Fibroblast of gingiva (primary cell): ENCODE measurements at regions not wholly inside any gene's neighbourhood (a gene's known extent, or its start where the extent isn't known, plus 50 kb on each side); places are given as distances from the start of the nearest gene placed in this dataset.
A peak's percentile ranks its signal among the peaks of the same experiment; 100 is the strongest.

Experiments used
- DNase-seq: peaks from one replicate; pipeline ENCODE4 v3.0.0-alpha.2; 2011; ENCODE audit warnings: low read depth

DNA sequence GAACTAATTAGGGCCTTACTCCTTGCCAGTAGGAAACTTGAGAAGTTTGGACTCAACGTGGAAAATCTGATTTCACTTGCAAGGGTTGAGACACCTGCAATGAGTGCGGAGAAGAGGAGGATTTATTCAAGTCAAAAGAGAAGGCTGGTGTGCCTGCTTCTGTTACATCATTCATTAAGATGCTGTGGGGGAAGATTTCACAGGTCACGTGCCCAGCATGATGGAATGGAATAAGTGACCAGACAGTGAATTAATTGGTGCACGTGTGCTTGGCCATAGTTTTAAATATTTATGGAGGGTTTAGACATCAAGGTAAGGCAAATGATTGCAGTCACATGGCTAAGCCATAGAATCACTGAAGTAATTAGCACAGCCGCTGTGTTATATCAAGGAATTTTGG is 155.0 kb downstream of the C7orf25 start:
- DNase-seq = no peak

GRCh38 chr7:42753811-42754363 is 158.0 kb downstream of the C7orf25 start:
- DNase-seq = no peak

DNA sequence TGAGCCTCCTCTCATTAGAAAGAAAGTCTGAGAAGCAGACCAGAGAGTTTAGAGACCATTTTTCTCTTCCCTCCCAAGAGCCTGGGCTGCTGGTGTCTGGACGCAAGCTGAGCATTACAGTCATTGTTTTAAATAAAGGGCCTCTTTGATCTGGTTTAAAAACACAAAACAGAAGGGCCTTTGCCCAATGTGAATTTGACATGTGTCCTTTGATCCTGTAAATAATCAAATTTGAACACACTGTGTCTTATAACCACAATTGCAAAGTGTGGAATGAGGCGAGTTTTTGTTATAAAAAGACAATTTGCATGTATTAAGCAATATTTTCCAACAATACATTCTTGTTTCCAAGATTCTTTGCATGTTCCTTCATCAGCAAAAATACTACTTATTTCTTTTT is 158.5 kb downstream of the C7orf25 start:
- DNase-seq = no peak

GRCh38 chr7:42750172-42750571 is 161.7 kb downstream of the C7orf25 start:
- DNase-seq = no peak

GRCh38 chr7:42747044-42747443 is 164.8 kb downstream of the C7orf25 start:
- no peak for DNase-seq

DNA sequence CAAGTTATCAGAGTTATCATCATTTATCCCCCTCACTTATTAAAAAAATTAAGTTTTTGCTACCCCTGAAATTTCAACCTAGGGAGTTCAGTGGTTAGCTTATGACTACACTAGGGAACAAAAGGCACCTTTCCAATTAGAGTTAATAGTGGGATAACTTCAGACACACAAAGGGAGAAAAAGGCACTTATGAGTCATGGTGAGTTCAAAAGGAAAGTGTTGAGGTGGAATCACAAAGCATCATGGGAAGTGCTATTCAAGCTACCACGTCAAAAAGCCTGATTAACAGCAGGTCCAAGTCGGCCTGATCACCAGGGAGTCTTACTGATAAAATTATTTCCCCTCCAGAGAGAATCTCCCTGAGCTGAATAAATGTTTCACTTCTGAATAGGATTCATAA is 165.7 kb downstream of the C7orf25 start:
- no peak for DNase-seq

GRCh38 chr7:42745357-42746059 is 166.4 kb downstream of the C7orf25 start:
- DNase-seq = no peak

DNA sequence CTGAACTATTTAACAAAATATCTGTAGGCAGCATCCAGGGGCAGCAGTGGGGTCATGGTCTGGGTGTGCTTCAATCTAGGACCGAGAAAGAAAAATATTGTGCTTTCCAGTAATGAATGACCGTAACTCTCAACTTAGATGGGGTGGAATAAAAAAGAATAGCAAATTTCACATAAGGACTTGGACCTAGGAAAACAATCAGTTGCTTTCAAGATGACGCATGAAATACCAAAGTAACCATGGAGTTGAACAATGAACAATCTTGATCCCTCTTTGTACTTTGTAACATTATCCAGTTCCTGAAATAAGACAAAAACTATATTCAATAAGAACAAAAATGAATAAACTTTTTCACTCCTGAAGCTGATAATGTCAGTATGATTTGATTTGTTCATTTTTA is 167.1 kb downstream of the C7orf25 start:
- DNase-seq = no peak

- no peak for DNase-seq
Measured at GRCh38 chr7:42743077-42743858, 168.6 kb downstream of the C7orf25 start.

- DNase-seq = peak; percentile 5
Measured at GRCh38 chr7:42742318-42742717, 169.6 kb downstream of the C7orf25 start.

DNA sequence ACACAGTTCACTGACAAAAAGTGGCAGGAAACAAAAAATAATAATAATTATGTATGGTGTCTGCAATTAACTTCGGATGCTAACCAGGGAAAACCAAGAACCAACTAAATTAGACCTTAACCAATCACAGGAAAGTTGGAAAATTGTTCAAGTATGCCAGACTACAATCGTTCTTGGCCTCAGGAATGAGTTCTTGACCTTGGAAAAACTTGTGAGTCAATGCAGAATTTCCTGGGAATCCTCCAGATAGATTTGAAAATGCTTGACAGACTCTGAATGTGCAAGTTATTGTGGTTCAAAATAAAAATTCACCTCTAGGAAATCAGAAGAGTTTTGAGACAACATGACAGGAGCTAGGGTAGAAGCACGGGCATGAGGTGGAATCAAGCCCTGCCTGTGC is 171.5 kb downstream of the C7orf25 start:
- no peak for DNase-seq

DNA sequence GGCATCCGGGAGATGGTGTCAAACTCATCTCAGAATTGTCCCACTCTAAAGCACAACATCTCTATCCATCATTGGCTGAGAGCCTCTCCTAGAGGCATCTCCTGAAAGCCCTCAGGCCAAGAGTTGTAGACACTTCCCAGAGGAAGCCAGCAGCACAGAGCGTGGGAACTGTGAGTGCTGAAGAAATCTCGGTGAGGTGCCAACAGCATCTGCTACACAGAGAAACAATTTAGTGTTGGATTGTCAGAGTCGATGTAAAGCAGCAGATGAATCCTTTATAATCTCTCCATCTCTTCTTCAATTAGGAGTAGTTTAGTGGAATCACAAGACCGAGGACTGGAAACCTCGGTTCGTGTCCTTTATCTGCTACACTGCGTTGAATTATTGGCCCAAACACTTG is 172.2 kb downstream of the C7orf25 start:
- DNase-seq = peak; percentile 28

- no peak for DNase-seq
Measured at GRCh38 chr7:42736931-42737330, 174.9 kb downstream of the C7orf25 start.

DNA sequence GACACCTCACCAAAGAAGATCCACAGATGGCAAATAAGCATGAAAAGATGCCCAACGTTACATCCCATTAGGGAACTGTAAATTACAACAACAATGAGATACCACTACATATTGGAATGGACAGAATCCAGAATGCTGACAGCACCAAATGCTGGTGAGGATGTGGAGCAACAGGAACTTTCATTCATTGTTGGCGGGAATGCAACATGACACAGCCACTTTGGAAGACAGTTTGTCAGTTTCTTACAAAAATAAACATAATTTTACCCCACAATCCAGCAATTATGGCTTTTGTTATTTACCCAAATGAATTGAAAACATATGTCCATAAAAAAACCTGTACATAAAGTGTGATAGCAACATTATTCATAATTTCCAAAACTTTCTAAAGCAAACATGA is 176.8 kb downstream of the C7orf25 start:
- DNase-seq = no peak

GRCh38 chr7:42734568-42734967 is 177.3 kb downstream of the C7orf25 start:
- DNase-seq = no peak

GRCh38 chr7:42733040-42733439 is 178.8 kb downstream of the C7orf25 start:
- no peak for DNase-seq

DNA sequence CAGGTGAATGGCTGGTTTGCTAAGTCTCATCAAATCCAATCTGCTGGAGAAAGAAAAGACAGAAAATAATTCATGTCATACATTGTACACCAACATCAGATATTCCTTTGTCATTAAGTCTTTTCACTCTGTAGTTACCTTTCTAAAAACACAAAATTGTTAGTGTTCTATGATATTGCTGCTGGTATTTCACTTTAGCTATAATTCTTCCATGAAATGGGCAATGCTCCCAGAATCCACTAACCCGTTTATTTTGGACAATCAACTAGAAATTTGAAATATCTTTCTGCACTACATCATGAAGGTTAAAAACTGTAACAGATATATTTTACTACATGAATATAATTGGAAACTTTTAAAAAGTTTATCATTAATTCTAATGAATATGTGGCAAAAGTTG is 181.3 kb downstream of the C7orf25 start:
- no peak for DNase-seq

GRCh38 chr7:42729053-42729765 is 182.7 kb downstream of the C7orf25 start:
- DNase-seq = no peak

- no peak for DNase-seq
Measured at GRCh38 chr7:42727451-42727850, 184.4 kb downstream of the C7orf25 start.

- DNase-seq = peak; percentile 84
Measured at GRCh38 chr7:42726066-42726785, 185.6 kb downstream of the C7orf25 start.

DNA sequence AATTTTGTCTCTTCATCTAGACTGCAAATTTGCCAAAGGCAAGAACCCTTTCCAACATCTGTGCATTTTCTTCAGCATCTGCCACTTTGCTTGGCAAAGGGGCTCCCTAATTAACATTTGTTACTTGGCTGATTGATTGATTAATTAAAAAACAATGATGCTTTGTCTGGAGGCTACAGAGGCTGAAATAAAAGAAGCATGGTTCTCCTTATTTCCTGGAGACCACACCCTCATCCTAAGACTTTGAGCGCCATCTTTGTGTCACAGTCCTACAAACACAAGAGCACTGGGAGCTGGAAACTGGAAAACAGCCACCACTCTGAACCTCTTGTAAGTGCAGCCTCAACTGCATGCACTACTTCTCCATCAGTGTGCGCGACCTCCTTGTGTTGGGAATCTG is 189.2 kb downstream of the C7orf25 start:
- no peak for DNase-seq

GRCh38 chr7:42722198-42722597 is 189.7 kb downstream of the C7orf25 start:
- DNase-seq = no peak
